HTR-8/SVneo (cell line): ENCODE measurements at regions not wholly inside any gene's neighbourhood (a gene's known extent, or its start where the extent isn't known, plus 50 kb on each side); places are given as distances from the start of the nearest gene placed in this dataset.
"Not testable (repeated sequence)": the region's sequence is repeated elsewhere in the genome, so short reads cannot be mapped to it uniquely, and the experiment has no call there.

Source experiments
- DNase-seq: peaks from one replicate; pipeline ENCODE4 v3.0.0; 2011; ENCODE audit warnings: low spot score, mixed read lengths; ENCODE audit not compliant: insufficient read length
- FAIRE-seq: peaks from 2 replicates; lab custom pipeline; 2011; peaks lifted over from hg19 to GRCh38; lab: Jason Lieb, UNC

DNA sequence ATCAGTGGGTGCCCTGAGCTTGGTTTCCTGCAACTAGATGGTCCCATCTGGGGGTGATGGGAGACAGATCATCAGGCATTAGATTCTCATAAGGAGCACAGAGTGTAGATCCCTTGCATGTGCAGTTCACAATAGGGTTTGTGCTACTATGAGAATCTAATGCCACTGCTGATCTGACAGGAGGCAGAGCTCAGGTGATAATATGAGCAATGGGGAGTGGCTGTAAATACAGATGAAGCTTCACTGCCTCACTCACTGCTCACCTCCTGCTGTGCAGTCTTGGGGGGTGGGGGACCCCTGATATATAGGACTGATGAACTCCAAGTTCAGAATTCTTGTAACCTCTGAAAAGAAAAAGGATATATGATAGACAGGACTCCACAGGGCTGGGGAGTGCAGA, 108.0 kb downstream of the RIN2 start:
- DNase-seq, result no peak
- no peak for FAIRE-seq

DNA sequence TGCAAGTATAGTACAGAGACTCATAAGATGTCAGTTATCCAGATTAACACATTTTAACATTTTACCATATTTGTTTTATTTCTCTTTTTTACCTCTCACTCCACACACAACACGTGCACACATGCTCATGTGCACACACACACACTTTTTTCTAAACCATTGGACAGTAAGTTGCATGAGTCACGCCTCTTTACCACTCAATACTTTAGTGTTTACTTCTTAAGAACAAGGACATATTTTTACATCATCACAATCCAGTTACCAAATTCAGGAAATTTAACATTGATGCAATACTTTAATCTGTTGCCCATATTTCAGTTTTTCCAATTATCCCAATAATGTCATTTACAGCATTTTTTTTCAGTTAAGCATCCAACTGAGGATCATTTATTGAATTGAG, 109.0 kb downstream of the RIN2 start:
- FAIRE-seq, result no peak
- DNase-seq, result no peak

DNA sequence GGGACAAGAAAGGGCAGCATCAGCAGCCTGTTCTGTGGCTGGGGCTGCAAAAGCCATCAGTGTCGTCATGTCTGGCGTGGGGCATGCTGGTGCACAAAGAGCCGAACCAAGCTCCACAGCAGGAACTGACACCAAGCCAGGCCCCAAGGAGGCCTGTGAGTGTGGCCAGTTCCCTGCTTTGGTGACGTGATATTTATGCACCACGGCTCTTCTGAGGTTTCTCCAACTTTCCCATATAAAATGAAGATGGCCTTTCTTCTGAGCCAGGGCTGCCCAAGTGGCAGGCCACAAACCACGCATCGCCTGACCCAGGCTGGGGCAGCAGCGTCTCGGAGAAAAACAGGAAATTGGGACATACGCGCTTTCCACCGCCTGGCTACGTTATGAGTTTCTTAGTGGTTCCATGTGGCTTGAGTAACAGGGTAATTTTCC, 109.9 kb downstream of the RIN2 start:
- FAIRE-seq, result no peak
- no peak for DNase-seq

DNA sequence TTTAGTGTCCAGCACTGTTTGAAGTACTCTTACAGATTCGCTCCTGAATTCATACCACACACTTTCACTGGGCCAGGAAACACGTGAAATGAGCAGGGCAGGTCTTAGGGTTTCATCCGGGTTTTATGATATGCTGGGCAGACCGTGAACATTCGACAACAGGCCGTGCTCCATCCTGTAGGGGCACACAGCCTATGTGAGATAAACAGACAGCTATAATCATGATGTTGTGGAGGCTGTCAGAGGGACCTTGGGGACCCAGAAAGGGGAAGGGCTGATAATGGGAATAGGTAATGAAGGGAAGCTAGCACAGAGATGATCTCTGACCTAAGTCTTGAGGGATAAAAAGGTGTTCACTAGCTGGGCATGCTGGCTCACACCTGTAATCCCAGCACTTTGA, 110.4 kb downstream of the RIN2 start:
- no peak for FAIRE-seq
- no peak for DNase-seq

DNA sequence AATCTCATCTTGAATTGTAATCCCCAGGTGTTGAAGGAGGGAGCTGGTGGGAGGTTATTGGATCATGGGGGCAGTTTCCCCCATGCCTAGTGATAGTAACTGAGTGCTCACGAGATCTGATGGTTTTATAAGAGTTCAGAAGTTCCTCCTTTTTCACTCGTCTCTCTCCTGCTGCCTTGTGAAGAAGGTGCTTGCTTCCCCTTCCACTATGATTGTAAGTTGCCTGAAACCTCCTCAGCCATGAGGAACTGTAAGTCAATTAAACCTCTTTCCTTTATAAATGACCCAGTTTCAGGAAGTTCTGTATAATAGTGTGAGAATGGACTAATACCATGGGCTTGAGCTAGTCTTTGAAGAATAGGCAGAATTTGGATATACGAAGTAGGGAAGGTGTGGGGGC, 113.9 kb downstream of the RIN2 start:
- no peak for DNase-seq
- FAIRE-seq, result no peak

DNA sequence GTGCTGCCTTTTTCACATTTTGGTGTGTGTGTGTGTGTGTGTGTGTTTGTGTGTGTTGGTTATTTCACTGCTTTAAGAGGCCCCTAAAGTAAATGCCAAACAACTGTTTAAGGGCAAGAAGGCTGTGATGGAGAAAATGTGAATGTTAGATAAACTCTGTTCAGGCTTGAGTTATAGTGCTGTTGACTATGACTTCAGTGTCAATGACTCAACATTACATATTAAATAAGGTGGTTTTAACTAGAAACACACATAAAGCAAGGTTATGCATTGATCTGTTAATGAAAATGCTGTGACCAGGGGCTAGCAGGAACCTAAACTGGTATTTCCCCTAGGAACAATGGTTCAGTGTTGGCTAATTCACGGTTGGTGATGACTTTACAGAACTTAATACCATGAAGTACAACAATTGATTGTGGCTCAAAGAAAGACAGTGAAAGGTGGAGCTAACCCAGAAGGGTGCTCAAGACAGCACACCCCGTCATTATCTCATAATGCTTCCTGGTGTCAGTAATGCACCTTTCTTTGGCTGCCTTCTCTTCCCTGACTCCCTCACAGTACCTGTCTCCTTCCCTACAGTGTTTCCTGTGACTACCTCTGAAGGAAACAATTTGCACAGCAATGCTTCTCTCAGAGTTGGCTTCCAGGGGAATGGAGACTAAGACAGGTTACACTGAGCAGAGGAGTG, 116.1 kb downstream of the RIN2 start:
- DNase-seq (no peak), FAIRE-seq (no peak)

DNA sequence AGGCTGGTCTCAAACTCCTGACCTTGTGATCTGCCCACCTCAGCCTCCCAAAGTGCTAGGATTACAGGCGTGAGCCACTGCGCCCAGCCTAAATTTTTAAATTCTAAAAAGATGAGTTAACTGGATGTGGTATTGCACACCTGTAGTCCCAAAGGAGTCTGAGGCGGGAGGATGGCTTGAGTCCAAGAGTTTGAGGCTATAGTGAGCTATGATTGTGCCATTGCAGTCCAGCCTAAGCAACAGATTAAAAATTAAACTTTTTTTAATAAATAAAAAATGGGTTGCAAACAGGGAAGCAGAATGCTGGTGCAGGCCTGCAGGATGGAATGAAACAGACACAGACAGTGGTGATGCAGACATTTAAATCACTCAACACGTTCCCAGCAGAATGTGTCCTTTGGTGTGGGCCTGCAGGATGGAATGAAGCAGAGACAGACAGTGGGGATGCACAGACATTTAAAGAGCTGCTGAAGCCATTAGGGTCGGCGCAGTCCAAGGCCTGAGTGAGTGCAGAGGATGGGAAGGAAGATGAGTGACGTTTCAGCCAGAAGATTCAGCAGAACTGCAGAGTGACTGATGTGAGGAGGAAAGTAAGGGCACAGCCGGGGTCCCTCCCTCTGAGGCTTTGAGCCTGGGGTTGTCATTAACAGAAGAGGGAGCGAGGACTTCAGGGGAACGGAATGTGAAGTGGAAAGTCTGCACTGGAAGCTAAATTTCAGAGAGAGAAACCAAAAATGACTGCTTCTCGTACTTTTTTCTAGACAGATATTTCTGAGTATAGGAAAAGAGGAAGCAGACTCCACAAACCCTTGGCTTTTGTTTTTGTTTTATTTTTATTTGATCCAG, 117.5 kb downstream of the RIN2 start:
- DNase-seq, result no peak
- FAIRE-seq, result no peak

DNA sequence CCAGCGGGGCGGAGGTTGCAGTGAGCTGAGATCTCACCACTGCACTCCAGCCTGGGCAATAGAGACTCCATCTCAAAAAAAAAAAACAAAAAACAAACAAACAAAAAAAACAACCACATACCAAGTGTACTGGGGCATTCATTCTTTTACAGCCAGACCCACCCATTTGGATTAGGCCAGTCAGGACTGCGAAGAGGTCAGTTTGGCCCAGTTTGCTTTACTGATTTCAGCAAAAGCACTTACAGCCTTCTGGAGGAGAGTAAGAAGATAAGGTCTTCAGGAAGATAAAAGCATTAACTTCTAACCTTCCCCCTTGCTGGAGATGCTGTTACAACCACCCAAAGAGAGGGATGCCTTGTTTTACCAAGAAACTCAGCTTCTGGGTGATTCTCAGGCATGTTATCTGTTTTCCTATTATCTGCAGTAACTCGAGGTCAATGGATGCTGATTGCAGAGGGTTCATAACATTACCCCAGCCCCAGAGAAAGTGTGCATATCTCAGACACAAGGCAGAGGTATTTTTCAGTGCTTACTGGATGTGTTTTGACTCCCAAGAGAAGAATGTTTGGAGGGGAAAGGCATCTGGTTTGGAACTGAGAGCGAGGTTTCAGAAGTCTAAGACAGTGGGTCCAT, 118.9 kb downstream of the RIN2 start:
- DNase-seq (no peak), FAIRE-seq (no peak)

DNA sequence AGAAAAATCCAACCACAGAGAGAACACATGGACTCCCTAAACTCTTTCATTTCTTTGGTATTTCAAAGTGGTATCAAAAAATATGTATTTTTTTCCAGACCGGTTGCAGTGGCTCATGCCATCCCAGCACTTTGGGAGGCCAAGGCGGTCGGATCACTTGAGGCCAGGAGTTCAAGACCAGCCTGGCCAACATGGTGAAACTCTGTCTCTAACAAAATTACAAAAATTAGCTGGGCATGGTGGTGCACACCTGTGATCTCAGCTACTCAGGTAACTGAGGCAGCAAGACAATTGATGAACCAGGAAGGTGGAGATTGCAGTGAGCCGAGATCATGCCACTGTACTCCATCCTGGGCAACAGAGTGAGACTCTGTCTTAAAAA, 121.8 kb downstream of the RIN2 start:
- not testable (repeated sequence) for FAIRE-seq

DNA sequence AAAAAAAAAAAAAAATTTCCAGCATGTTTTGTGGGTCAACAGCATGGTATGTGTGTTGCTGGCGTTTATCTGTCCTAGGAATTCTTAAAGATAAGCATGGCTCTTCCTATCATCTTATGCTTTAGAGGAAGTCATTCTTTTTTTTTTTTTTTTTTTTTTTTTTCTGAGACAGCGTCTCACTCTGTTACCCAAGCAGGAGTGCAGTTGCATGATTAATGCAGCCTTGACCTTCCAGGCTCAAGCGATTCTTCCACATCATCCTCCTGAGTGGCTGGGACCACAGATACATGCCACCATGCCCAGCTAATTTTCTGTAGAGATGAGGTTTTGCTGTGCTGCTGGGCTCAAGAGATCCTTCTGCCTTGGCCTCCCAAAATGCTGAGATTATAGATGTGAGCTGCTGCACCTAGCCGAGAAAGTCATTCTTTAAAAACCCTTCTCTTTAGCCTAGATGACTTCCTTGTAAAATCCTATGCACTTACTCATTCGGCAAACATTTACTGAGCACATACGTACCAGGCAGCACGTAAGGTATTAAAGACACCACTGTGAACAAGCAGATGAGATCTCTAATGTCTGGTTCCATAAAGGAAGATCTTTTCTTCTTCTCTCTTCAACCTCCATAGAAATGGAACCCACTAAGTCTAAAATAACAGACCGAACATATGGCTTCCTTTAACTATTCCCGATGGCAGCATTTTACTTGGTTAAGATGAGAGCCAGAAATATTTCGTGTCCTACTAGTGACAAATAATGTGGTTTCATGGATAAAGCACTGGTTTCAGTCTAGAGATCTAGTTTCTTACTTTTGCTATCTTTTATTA, 122.4 kb downstream of the RIN2 start:
- FAIRE-seq (no peak), DNase-seq (peak; percentile 23)

More for the DNA sequence above, 121.8 kb downstream of the RIN2 start:
- DNase-seq, result not testable (repeated sequence)

DNA sequence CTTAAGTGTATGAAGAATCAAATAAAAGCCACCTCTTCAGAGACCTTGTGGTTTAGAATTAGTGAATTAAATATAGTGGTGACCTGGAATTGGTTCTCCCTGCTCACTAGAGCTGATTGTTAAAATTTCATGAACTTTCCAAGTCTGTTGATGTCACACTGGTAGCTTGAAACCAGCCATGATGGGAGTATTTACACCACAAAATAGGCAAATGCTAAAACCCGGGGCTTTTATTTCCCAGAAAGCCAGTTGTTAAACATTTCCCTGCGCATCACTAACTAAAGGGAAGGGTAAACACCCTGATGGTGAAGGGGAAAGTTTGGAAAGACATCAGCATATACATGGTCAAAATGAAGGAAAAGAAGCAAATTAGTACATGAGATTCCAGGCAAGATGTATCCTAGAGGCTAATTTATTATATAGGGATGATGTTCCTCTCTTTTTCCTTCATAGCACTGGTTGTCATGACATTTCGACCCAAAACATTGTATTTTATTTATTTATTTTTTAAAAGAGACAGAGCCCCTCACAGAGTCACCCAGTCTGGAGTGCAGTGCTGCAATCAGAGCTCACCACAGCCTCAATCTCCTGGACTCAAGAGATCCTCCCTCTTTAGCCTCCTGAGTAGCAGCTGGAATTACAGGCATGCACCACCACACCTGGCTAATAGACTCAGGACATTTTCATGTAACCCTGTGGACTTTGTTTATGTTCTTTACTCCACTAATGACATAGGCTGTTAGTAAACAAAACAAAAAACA, 123.2 kb downstream of the RIN2 start:
- DNase-seq, result no peak
- no peak for FAIRE-seq

DNA sequence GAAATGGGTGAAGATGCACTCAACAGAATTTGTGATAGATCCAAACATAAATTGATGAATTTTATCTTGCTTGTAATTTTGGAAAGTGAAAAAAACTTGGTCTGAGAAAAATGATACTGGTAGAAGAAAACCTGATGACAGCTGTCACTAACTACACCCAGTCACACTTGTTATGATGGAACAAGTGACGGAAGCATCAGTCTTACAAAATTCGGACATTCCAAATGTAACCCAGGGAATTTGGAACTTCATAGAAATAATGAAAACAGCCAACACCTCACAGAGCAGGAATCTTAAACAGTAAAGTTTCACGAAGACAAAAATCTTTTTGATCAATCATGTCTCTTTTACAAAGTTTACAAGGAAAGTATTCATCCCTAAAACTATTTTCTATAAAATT, 123.9 kb downstream of the RIN2 start:
- no peak for DNase-seq
- FAIRE-seq, result no peak

DNA sequence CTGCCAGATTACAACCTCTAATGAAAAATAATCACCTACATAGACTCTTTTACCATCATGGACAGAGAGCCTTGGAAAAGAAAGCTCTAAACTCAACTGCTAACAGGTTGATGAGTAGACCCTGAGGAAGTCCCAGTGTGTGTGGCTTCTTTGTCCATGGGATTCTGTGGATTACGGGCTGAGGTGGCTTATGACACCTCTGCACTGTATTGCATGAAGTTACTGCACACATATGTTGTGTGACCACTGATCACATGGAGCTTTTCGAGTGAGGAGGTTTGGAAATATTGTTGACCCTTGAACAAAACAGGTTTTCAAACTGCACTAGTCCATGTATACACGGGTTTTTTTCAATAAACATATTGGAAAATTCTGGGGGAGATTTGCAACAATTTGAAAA, 124.4 kb downstream of the RIN2 start:
- DNase-seq, result no peak
- no peak for FAIRE-seq

DNA sequence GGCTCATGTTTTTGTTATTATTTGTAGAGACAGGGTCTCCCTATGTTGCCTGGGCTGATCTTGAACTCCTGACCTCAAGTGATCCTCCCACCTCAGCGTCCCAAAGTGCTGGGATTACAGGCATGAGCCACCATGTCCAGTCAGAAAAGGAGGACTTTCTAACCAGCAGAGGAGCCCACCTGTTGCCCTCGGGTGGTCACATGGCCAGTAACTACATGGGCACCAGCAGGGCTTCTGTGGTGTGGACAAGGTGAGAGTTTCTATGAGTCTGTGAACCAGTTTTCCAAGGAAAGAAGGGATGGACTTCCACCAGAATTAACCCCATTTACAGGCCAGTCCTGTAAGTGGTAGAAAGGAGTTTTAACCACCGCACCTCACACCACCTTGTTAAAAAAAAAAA, 125.4 kb downstream of the RIN2 start:
- FAIRE-seq (no peak), DNase-seq (no peak)

DNA sequence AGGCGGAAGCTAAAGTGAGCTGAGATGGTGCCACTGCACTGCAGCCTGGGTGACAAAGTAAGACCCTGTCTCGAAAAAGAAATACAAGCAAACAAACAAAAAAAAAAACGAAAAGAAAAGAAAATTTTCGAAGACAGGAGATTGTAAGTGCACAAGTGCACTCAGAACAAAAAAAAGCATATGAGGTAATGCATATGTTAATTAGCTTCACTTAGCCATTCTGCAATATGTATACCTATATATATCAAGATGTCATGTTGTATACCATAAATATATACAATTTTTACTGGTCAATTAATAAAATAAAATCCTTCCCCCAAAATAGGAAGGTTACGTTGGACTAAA, 127.5 kb downstream of the RIN2 start:
- FAIRE-seq, result no peak
- no peak for DNase-seq

DNA sequence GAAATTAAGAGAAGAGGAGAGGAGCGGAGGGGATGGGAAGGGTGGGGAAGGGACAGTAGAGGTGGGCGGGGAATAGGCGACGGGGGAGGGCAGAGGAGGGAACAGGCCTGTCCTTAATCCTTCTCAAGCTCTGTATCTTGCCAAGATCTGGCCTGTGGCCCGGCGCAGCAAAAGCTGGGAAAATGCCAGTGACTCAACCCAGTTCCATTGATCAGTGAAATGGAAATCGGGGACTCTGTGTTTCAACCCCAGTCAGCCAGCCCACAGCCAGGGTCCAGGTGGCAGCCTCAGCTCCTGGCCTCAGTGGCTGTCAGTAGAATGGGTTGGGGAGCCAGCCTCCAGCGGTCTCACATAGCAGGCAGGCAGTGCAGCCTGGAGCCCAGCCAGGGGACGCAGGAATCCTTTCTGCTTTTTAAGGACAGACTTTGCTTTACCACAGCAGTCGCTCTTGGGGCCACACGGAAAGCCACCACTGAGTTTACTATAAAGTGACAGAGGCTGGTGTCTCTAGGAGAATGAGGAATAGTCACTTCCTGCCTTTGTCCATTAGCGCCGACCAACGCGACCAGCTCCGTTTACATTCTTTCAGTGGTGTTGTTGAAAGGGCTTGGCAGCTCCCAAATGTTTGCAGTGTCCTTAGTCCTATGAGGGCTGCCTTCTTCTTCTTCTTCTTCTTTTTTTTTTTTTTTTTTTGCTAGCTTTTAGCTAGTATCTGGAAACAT, 128.0 kb downstream of the RIN2 start:
- FAIRE-seq (no peak), DNase-seq (no peak)

DNA sequence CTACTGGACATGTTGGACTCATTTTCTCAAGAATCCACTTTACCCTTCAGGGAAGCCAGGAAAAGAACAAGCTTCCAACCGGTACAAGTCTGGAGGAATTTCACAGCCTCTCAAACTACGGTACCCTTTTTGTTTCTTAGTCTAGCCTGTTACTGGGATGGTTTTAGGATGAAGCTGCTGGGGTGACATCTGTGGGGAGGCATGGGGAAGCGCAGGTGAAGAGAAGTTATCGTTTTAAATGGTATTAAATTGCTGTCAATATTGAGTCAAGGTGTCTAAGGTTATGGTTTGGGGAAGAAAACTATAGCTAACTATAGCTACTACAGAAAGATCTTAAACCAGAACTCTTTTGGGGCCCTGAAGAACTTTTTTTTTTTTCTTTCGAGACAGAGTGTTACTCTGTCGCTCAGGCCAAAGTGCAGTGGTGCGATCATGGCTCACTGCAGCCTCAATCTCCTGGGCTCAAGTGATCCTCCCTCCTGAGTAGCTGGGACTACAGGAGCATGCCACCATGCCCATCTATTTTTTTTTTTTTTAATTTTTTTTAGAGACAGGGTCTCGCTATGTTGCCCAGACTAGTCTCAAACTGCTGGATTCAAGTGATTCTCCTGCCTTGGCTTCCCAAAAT, 128.7 kb downstream of the RIN2 start:
- FAIRE-seq (no peak), DNase-seq (no peak)

DNA sequence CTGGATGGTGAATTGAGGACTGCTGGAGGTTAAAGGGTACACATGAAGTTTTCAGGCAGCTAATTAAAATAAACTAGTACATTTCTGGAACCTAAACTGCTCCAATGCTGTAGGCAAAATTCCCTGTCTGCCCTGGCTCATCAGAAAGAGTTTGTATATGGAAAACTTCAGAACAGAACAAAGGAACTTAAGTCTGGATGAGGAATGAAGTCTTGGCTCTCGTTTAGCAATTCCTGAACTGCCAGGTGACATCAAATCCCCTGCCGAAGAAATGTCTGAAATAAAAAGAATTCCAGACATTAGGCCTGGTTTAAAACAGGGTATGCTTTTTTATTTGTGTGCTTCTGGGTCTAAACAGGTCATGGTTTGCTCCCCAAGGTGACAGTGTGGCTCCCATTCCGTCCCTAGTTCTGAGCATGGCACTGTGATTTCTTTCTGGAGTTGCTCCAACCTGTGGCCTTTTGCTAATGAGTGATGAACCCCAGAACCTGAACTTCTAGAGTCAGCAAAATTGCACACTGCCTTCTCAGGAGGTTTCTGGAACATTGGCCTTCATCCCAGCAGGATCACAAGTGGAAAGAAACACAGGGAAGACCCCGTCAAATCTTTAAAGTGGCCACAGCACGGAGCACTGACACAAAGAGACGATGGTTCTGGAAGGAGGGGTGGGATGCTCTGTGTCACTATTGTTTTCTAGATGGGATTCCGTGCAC, 129.4 kb upstream of the NAA20 start:
- no peak for DNase-seq
- no peak for FAIRE-seq
